ENCODE measurements at regions not wholly inside any gene's neighbourhood (a gene's known extent, or its start where the extent isn't known, plus 50 kb on each side); places are given as distances from the start of the nearest gene placed in this dataset.
A peak's percentile ranks its signal among the peaks of the same experiment; 100 is the strongest.

- no peak for TF ChIP-seq CTCF (IDR thresholded peaks at IDR 0.05)
These were observed 70.0 kb upstream of the TAF1B start for GRCh38 chr2:9772999-9773902.

- TF ChIP-seq CTCF (IDR thresholded peaks at IDR 0.05), result no peak
These were observed 69.4 kb upstream of the TAF1B start for GRCh38 chr2:9773903-9774239.

DNA sequence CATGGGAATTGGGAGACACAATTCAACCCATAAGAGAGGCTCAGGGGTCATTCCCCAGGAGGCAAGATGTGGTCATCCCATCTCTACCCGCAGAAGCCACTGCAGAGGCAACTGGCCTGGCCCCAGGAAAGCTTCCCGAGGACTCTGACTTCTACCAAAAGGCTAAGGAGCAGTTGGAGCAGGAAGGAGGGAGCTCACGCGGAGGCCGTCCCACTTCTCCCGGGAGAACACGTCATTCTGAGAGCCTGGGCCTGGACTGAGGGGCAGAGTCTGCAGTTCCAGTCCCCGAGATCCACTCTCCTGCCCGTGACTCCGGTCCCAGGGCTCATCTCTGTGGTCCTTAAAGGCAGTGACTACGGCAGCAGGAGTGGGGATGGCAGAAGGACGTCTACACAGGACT is 69.0 kb upstream of the TAF1B start:
- no peak for TF ChIP-seq CTCF (IDR thresholded peaks at IDR 0.05)

DNA sequence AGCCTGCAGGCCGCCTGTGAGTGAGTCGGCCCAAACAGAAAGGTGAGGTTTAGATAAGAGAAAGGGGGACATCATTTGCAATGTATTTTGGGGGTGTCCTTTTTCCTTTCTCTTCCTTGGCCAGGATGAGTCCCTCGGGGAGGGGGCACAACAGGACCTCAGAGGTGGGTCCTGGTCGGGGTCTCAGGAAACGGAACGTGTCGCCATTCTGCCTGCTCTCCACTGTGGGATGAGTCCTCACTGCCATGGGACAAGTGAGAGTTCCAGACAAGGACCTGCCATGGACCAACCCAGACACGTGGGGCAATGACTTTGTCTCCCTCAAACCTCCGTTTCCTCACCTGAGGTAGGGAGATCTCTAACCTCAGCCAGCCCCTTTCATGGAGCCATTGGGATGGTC is 67.9 kb upstream of the TAF1B start:
- no peak for TF ChIP-seq CTCF (IDR thresholded peaks at IDR 0.05)

DNA sequence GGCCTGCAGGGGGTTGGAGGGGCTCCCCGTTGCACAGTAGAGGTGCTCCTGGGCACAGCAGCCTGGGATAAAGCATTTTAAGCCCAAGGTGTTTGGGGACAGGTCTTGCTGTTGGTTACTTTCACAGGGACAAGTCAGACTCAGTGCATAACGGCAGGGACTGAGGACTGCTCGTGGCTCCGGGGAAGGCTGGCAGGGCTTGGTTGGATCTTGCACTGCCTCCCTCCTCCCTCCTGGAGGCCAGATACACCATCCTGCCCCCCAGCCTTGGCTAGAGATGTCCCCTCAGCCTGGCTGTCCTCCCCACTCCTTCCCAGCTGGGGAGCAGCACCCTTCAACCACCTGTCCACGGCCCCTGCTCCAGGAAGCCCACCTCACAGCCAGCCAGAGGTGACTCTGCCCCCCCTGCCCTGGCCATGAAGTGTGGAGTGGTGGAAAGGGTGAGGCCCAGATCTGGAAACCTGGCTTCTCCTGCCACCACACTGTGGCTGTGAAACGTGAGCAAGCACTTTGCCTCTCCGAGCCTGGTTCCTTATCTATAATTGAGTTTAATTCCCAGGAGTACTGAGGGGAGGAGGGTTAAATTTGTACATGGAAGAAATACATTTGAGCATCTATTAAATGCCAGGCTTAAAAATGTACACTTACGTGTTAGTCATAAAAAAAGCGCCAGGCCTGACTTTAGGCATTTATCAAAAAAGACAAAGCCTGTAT is 67.1 kb upstream of the TAF1B start:
- no peak for TF ChIP-seq CTCF (IDR thresholded peaks at IDR 0.05)

GRCh38 chr2:9777081-9777480 is 66.2 kb upstream of the TAF1B start:
- no peak for TF ChIP-seq CTCF (IDR thresholded peaks at IDR 0.05)

DNA sequence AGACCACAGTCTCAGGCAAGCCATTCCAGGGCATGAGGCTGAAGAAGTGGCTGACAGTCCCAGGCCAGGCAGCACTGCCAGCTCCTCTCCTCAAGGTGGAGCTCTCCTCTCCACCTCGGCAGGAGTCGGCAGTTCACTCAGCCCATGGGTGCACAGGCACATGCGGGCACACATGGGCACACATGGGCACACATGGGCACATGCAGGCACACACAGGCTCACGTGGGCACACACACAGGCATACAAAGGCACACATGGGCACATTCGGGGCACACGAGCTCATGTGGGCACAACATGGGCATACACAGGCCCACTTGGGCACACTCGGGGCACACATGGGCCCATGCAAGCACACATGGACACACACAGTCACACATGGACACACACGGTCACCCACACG is 65.3 kb upstream of the TAF1B start:
- peak; percentile 48 for TF ChIP-seq CTCF (IDR thresholded peaks at IDR 0.05)

All from LNCAP (cell line).